Prostate gland (tissue), 2 donors: ENCODE measurements at regions not wholly inside any gene's neighbourhood (a gene's known extent, or its start where the extent isn't known, plus 50 kb on each side); places are given as distances from the start of the nearest gene placed in this dataset.

ENCODE experiments used
- DNase-seq: peaks from one replicate; pipeline ENCODE4 v3.0.0-alpha.2; 2019; ENCODE audit warnings: low spot score
- H3K27ac ChIP-seq, 2 donors: fragments of 200-600 bp; sonication (generic); 2 replicates each; pipeline ENCODE4 v1.5.1; 2017 to 2019
- H3K27me3 ChIP-seq: fragments of 200-600 bp; sonication (generic); replicated peaks from 2 replicates; pipeline ENCODE4 v1.5.1; 2019; ENCODE audit not compliant: insufficient read depth
- H3K36me3 ChIP-seq, 2 donors: fragments of 200-600 bp; sonication (generic); 1 replicate in 1 of 2; 2 replicates in 1 of 2; pipeline versions ENCODE4 v1.5.1 to v1.8.1; 2017 to 2019
- H3K4me1 ChIP-seq: fragments of 200-600 bp; sonication (generic); replicated peaks from 2 replicates; pipeline ENCODE4 v1.5.1; 2019
- H3K4me3 ChIP-seq, 2 donors: fragments of 200-600 bp; sonication (generic); 2 replicates each; pipeline ENCODE4 v1.5.1; 2017 to 2019
- H3K9me3 ChIP-seq: fragments of 200-600 bp; sonication (generic); 2 replicates; pipeline ENCODE4 v1.5.1; 2017
- CTCF ChIP-seq, 4 experiments: fragments of 200-600 bp in 2 of 4; fragments of 450-650 bp in 2 of 4; sonication (generic) in 2 of 4; IDR thresholded peaks; 1 replicate in 3 of 4; 2 replicates in 1 of 4; pipeline ENCODE4 v1.5.1; 2016 to 2019; ENCODE audit warnings: antibody characterized with exemption in 4 of 4, mild to moderate bottlenecking in 2 of 4, moderate library complexity in 2 of 4
- POLR2A ChIP-seq: fragments of 450-650 bp; IDR thresholded peaks from one replicate; pipeline ENCODE4 v1.6.1; 2016; ENCODE audit warnings: antibody characterized with exemption, mild to moderate bottlenecking
- POLR2AphosphoS5 ChIP-seq: sonication (generic); formaldehyde crosslinking; IDR thresholded peaks from one replicate; pipeline ENCODE4 v1.6.1; 2017; ENCODE audit warnings: antibody characterized with exemption
- WGBS: methylation state at CpG from one replicate; pipeline ENCODE4 v1.1.5; 2018; 5-methylcytosine and 5-hydroxymethylcytosine counted together
- intact Hi-C: fragments of 100-400 bp; cut with DNase I; formaldehyde crosslinking; loops from one replicate; pipeline ENCODE4 v1.14.2; 2022

- no peaks in the 10 kb centered on the region for H3K9me3 ChIP-seq
- H3K36me3 ChIP-seq: no peaks in the 10 kb centered on the region
- 49% methylated on average over 2 of the region's 2 CpGs for WGBS
- no peak for DNase-seq
- intact Hi-C loops: no loop called here
- TF ChIP-seq CTCF (IDR thresholded peaks at IDR 0.05): no peak
- TF ChIP-seq POLR2A: no peak
- TF ChIP-seq POLR2AphosphoS5: no peak
- no peaks in the 10 kb centered on the region for H3K4me1 ChIP-seq
- H3K27ac ChIP-seq: no peak overlapping the region
- H3K4me3 ChIP-seq: no peak overlapping the region
- no peaks in the 10 kb centered on the region for H3K27me3 ChIP-seq
Observed at GRCh38 chr5:74118071-74118470, 492.1 kb downstream of the ARHGEF28 start.

- 63% methylated on average over 3 of the region's 3 CpGs for WGBS
- no peak overlapping the region for H3K4me3 ChIP-seq
- no peaks in the 10 kb centered on the region for H3K36me3 ChIP-seq
- DNase-seq: no peak
- H3K9me3 ChIP-seq: no peaks in the 10 kb centered on the region
- H3K27ac ChIP-seq: no peak overlapping the region
- intact Hi-C loops: no loop called here
- H3K27me3 ChIP-seq: no peaks in the 10 kb centered on the region
- TF ChIP-seq CTCF (IDR thresholded peaks at IDR 0.05) (no peak), POLR2A (no peak), POLR2AphosphoS5 (no peak)
- no peaks in the 10 kb centered on the region for H3K4me1 ChIP-seq
Observed at GRCh38 chr5:74116984-74117383, 491.0 kb downstream of the ARHGEF28 start.

- Histone ChIP-seq H3K4me3 (no peak overlapping the region), H3K9me3 (no peaks in the 10 kb centered on the region), H3K4me1 (no peaks in the 10 kb centered on the region), H3K36me3 (no peaks in the 10 kb centered on the region), H3K27me3 (no peaks in the 10 kb centered on the region), H3K27ac (no peak overlapping the region)
- intact Hi-C loops: no loop called here
- WGBS: 100% methylated on average over 1 of the region's 1 CpG
- no peak for TF ChIP-seq POLR2AphosphoS5
- TF ChIP-seq POLR2A: no peak
- no peak for TF ChIP-seq CTCF (IDR thresholded peaks at IDR 0.05)
- no peak for DNase-seq
Observed at GRCh38 chr5:74116266-74116665, 490.3 kb downstream of the ARHGEF28 start.

- H3K27ac ChIP-seq: no peak overlapping the region
- no peaks in the 10 kb centered on the region for H3K27me3 ChIP-seq
- WGBS: 94% methylated on average over 2 of the region's 2 CpGs
- TF ChIP-seq POLR2AphosphoS5: no peak
- TF ChIP-seq POLR2A: no peak
- TF ChIP-seq CTCF (IDR thresholded peaks at IDR 0.05): no peak
- intact Hi-C loops: no loop called here
- H3K36me3 ChIP-seq: no peaks in the 10 kb centered on the region
- no peaks in the 10 kb centered on the region for H3K4me1 ChIP-seq
- no peak overlapping the region for H3K4me3 ChIP-seq
- DNase-seq: no peak
- no peaks in the 10 kb centered on the region for H3K9me3 ChIP-seq
Observed at GRCh38 chr5:74113927-74114326, 487.9 kb downstream of the ARHGEF28 start.

GRCh38 chr5:74113196-74113540, 487.2 kb downstream of the ARHGEF28 start:
- no peak for DNase-seq
- Histone ChIP-seq H3K27ac (no peak overlapping the region), H3K4me3 (no peak overlapping the region), H3K36me3 (no peaks in the 10 kb centered on the region), H3K9me3 (no peaks in the 10 kb centered on the region), H3K4me1 (no peaks in the 10 kb centered on the region), H3K27me3 (no peaks in the 10 kb centered on the region)
- WGBS: 86% methylated on average over 1 of the region's 1 CpG
- intact Hi-C loops: no loop called here
- TF ChIP-seq POLR2A (no peak), CTCF (IDR thresholded peaks at IDR 0.05) (no peak), POLR2AphosphoS5 (no peak)
